GM13976 (cell line): ENCODE measurements at regions not wholly inside any gene's neighbourhood (a gene's known extent, or its start where the extent isn't known, plus 50 kb on each side); places are given as distances from the start of the nearest gene placed in this dataset.
A peak's percentile ranks its signal among the peaks of the same experiment; 100 is the strongest.

Source experiments
- DNase-seq: peaks from one replicate; pipeline ENCODE4 v3.0.0; 2012; ENCODE audit warnings: low spot score
- in situ Hi-C: fragments of 300-500 bp; cut with MboI; formaldehyde crosslinking; loops from one replicate; pipeline ENCODE4 v1.12.0; 2022; ENCODE audit warnings: low sequenced_read_pairs, mixed read lengths, inconsistent platforms; ENCODE audit not compliant: unreplicated experiment
- TF ChIP-seq, protein P1 (sequence below): IDR thresholded peaks from 2 replicates; pipeline ENCODE4 v1.5.1; 2012; ENCODE audit warnings: borderline replicate concordance, mild to moderate bottlenecking; ENCODE audit not compliant: insufficient read depth; ENCODE audit errors: extremely low read depth, missing control alignments, control extremely low read depth

DNA sequence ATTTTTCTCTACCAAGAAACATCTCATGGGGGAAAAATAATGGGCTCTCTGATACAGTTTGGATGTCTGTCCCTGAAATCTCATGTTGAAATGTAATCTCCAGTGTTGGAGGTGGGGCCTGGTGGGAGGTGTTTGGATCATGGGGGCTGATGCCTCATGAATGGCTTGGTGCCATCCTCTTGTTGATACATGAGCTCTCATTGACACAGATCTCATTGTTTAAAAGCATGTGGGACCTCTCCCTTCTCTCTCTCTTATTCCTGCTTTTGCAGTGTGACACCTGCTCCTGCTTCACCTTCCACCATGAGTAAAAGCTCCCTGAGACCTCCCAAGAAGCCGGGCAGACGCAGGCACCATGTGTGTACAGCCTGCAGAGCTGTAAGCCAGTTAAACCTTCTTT, 332.5 kb upstream of the NRIP1 start:
- in situ Hi-C loops = no loop called here
- TF ChIP-seq, protein P1, sequence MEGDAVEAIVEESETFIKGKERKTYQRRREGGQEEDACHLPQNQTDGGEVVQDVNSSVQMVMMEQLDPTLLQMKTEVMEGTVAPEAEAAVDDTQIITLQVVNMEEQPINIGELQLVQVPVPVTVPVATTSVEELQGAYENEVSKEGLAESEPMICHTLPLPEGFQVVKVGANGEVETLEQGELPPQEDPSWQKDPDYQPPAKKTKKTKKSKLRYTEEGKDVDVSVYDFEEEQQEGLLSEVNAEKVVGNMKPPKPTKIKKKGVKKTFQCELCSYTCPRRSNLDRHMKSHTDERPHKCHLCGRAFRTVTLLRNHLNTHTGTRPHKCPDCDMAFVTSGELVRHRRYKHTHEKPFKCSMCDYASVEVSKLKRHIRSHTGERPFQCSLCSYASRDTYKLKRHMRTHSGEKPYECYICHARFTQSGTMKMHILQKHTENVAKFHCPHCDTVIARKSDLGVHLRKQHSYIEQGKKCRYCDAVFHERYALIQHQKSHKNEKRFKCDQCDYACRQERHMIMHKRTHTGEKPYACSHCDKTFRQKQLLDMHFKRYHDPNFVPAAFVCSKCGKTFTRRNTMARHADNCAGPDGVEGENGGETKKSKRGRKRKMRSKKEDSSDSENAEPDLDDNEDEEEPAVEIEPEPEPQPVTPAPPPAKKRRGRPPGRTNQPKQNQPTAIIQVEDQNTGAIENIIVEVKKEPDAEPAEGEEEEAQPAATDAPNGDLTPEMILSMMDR = no peak
- DNase-seq = no peak

DNA sequence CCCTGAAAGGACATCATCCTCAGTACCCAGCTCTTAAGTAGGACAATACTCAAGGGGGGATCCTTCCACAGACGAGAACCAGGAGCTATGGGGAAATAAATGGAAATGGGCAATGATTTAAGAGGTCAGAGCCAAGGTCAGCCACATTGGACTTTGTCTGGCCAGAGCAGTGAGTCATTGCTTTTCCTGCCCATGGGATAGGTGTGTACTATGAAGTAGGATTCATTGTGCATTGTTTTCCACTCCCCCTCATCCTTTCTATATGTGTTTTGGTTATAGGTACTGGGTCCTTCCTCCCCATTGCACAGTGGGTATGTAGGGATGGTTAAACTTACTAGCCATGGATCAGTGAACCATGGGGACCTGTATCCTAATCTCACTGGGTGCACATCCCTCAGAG, 328.9 kb upstream of the USP25 start:
- no peak for DNase-seq
- TF ChIP-seq, protein P1 = no peak
- in situ Hi-C loops = no loop called here

DNA sequence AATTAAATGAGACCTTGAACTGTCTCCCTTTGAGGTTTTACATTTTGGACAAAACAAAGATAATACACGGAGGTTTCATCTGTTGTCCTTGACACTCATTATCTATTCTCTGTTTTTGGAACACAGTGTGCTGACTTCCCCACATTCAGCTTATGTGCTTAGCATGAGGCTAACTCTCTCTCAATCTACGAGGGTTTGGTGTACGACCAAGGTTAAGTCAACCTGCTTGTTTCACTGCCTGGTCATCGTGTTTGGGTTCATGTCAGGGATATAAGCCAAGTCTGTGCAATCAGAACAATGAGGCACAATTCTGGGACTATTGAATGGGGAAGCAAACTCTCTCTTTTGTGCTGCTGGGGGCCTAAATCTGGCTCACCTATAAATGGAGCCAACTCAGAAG, 328.5 kb upstream of the USP25 start:
- in situ Hi-C loops = no loop called here
- no peak for DNase-seq
- TF ChIP-seq, protein P1 = no peak

DNA sequence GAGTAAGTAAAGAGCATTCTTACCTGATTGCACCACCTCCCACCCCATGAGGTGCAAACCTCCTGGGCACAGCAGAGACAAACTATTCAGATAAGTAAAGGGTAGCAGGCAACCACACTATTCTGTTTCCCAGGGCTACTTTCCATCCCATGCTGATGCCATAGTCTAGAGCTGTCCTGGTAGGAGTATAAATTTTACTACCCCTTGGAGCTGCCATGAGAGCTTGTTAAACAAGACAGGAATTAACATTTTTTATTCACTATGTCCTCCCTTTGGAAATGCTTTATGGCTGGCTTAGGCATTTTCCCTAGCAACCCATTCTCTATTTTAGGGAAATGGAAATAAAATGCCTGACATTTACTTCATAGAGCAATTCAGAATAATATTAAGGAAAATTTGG, 324.6 kb upstream of the USP25 start:
- no peak for DNase-seq
- in situ Hi-C loops = no loop called here
- TF ChIP-seq, protein P1 = no peak

DNA sequence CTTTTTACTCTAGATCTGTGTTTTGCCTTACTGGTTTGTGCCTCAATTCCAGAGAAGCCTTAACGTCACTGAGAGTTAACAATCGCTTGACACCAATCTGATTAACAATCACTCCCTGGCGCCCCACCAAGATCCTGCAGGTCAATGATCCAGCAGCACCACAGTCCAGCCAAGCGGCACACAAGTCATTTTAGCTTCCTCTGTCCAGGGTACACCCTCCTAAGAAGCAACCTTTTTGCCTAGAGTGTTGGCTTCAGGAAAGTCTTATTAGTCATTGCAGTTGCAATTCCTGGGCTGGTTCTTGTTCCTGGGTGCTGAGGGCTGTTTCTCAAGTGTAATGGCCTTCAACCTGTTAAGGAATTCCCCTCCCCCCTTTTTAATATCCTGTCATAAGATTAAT, 323.0 kb upstream of the USP25 start:
- no peak for DNase-seq
- in situ Hi-C loops = no loop called here
- TF ChIP-seq, protein P1 = no peak

DNA sequence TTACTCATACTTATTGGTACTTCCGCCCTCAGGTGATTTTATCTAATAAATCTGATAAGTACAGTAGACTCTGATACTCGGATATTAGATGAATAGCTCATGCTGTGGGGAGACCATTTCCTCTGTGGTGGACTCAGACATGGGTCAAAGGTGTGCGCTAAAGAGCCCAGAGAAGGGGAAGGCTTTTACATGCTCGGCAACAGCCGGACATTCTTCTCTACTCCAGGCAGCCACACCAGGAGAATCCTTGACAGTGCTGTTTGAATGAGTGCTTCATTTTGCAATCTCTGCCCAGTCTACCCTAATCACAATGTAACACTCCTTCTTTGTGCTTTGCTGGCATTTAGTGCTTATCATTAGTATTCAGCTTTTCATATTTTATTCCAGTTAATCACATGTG, 322.2 kb upstream of the USP25 start:
- TF ChIP-seq, protein P1 = no peak
- in situ Hi-C loops = no loop called here
- DNase-seq = no peak

DNA sequence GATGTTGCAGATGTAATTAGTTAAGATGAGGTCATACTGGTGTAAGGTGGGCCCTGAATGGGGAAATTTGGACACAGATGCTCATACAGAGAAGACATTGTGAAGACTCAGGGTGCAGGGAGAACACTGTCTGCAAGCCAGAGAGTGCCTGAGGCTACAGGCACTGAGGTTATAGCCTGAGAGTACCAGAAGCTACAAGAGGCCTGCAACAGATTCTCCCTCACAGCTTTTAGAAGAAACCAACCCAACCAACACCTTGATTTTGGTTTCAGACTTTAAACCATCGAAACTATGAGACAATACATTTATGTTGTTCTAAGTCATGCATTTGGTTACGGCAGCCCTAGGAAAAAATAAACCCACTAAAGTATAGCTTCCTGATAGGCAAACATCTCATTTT, 321.7 kb upstream of the USP25 start:
- in situ Hi-C loops = no loop called here
- peak; percentile 26 for DNase-seq
- TF ChIP-seq, protein P1 = no peak
